Right atrium auricular region (tissue), 2 donors: ENCODE measurements at regions not wholly inside any gene's neighbourhood (a gene's known extent, or its start where the extent isn't known, plus 50 kb on each side); places are given as distances from the start of the nearest gene placed in this dataset.

ENCODE experiments used
- DNase-seq: peaks from one replicate; pipeline ENCODE4 v3.0.0-alpha.2; 2019; ENCODE audit warnings: low spot score
- H3K27ac ChIP-seq, 2 donors: fragments of 200-600 bp; sonication (generic); 1 replicate in 1 of 2; 2 replicates in 1 of 2; pipeline ENCODE4 v1.5.1; 2016 to 2019
- H3K27me3 ChIP-seq, 2 donors: fragments of 200-600 bp; sonication (generic); one replicate each; pipeline versions ENCODE4 v1.5.1 to v1.6.0; 2017 to 2019
- H3K36me3 ChIP-seq: fragments of 200-600 bp; sonication (generic); one replicate; pipeline ENCODE4 v1.5.1; 2016
- H3K4me1 ChIP-seq, 2 donors: fragments of 200-600 bp; sonication (generic); one replicate each; pipeline versions ENCODE4 v1.5.1 to v1.6.0; 2017 to 2019
- H3K4me3 ChIP-seq, 2 donors: fragments of 200-600 bp; sonication (generic); 1 replicate in 1 of 2; 2 replicates in 1 of 2; pipeline ENCODE4 v1.5.1; 2017 to 2019; ENCODE audit warnings: mild to moderate bottlenecking in 1 of 2, moderate library complexity in 1 of 2
- H3K9me3 ChIP-seq, 2 donors: fragments of 200-600 bp; sonication (generic); one replicate each; pipeline ENCODE4 v1.5.1; 2019
- CTCF ChIP-seq, 2 donors: fragments of 200-600 bp; sonication (generic); IDR thresholded peaks; one replicate each; pipeline ENCODE4 v1.5.1; 2019; ENCODE audit warnings: antibody characterized with exemption in 2 of 2

- H3K27ac ChIP-seq, result no peak overlapping the region
- TF ChIP-seq CTCF (IDR thresholded peaks at IDR 0.05), result no peak
- no peak overlapping the region for H3K4me3 ChIP-seq
- no peak for DNase-seq
- no peaks in the 10 kb centered on the region for H3K9me3 ChIP-seq
- no peaks in the 10 kb centered on the region for H3K27me3 ChIP-seq
- H3K4me1 ChIP-seq, result no peaks in the 10 kb centered on the region
- no peaks in the 10 kb centered on the region for H3K36me3 ChIP-seq
Observed at GRCh38 chr13:30022256-30022655, 171.8 kb upstream of the UBL3 start.

GRCh38 chr13:30021611-30022010 lies 171.2 kb upstream of the UBL3 start:
- Histone ChIP-seq H3K27ac (no peak overlapping the region), H3K9me3 (no peaks in the 10 kb centered on the region), H3K27me3 (no peaks in the 10 kb centered on the region), H3K4me3 (no peak overlapping the region), H3K36me3 (no peaks in the 10 kb centered on the region), H3K4me1 (no peaks in the 10 kb centered on the region)
- DNase-seq, result no peak
- TF ChIP-seq CTCF (IDR thresholded peaks at IDR 0.05), result no peak

GRCh38 chr13:30020726-30021312 lies 170.4 kb upstream of the UBL3 start:
- H3K4me1 ChIP-seq, result no peaks in the 10 kb centered on the region
- H3K4me3 ChIP-seq, result no peak overlapping the region
- H3K9me3 ChIP-seq, result no peaks in the 10 kb centered on the region
- H3K36me3 ChIP-seq, result no peaks in the 10 kb centered on the region
- H3K27ac ChIP-seq, result no peak overlapping the region
- H3K27me3 ChIP-seq, result no peaks in the 10 kb centered on the region
- no peak for DNase-seq
- TF ChIP-seq CTCF (IDR thresholded peaks at IDR 0.05), result no peak

DNA sequence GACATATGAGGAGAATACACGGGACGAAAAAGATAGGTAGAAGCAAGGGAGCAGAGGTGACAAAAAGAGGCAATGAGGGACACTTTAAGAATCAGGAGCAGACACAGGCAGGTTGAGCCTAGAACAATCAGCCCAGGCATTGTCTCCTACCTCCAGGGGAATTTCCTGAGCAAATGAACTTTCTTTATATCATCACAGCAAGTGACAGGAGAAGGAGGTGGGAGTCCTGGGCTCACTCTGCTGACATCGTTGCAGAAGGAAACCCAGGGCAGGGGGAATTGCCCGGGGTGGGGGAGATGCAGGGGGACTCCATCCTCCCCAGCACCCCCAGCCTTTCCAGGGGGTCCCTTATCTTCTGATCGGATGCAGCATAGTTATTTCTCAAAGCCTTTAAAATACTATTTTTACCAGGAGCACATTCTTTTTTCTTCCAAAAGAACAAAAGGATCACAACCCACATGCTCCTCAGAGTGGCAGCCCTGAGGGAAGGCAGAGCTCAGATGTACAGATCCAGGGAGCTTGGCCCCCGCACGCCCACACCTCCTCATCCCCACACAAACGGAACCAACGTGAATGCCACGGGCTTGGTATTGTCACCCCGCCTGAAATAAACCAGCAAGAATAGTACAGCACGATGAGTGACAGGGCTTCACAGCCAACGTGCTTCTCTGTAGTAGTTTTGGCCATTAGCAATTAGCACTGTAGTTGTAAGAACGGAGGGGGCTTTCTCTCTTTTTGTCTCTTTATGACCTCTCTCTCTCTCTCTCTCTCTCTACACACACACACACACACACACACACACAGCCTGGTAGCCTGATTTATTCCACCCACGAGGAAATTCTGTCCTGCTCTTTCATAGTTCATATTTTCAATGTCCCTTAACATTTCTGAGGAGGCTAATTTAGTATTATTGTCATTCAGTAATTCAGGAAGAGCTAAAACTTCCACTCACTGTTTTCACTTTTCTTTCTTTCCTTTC lies 169.5 kb upstream of the UBL3 start:
- Histone ChIP-seq H3K27me3 (no peaks in the 10 kb centered on the region), H3K27ac (no peak overlapping the region), H3K4me1 (no peaks in the 10 kb centered on the region), H3K4me3 (no peak overlapping the region), H3K36me3 (no peaks in the 10 kb centered on the region), H3K9me3 (no peaks in the 10 kb centered on the region)
- DNase-seq, result no peak
- no peak for TF ChIP-seq CTCF (IDR thresholded peaks at IDR 0.05)

DNA sequence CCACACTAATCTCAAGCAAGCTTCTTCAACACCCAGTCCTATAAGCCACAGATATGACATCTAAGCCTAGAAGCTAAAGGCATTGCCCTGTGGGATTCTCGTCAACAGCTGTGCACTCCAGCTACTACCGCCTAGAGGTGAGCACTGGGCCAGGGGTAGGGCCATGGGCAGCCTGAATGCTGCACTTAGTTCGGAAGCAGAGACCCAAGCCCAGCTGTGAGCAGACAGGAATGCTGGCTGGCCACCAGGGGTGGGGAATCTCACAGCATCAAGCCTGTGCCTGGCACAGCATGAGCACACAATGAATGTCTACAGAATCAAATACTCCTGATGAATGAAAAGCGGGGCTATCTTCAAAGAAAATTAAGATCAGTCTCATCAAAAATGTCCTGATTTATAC lies 167.5 kb upstream of the UBL3 start:
- no peak for TF ChIP-seq CTCF (IDR thresholded peaks at IDR 0.05)

More for the DNA sequence above, 167.5 kb upstream of the UBL3 start:
- no peak for DNase-seq
- Histone ChIP-seq H3K4me3 (no peak overlapping the region), H3K4me1 (no peaks in the 10 kb centered on the region), H3K27me3 (no peaks in the 10 kb centered on the region), H3K27ac (no peak overlapping the region), H3K9me3 (no peaks in the 10 kb centered on the region), H3K36me3 (no peaks in the 10 kb centered on the region)
